ENCODE measurements at regions not wholly inside any gene's neighbourhood (a gene's known extent, or its start where the extent isn't known, plus 50 kb on each side); places are given as distances from the start of the nearest gene placed in this dataset.

GRCh38 chr1:104322131-104322530 is 572.4 kb downstream of the AMY1C start:
- H3K9ac ChIP-seq (ENCODE audit: low read depth in 1 of 2, low read length in 2 of 2): no peak overlapping the region
- TF ChIP-seq REST (IDR thresholded peaks at IDR 0.05) (no peak), RAD21 (IDR thresholded peaks at IDR 0.05) (no peak), HNF4A (conservative IDR thresholded peaks at IDR 0.05) (no peak), FOXA1 (IDR thresholded peaks at IDR 0.05) (no peak), FOXA2 (IDR thresholded peaks at IDR 0.05) (no peak), CTCF (IDR thresholded peaks at IDR 0.05; ENCODE audit: low read depth, low read length, missing input control) (no peak), RXRA (IDR thresholded peaks at IDR 0.05) (no peak), TAF1 (conservative IDR thresholded peaks at IDR 0.05) (no peak), HNF4G (IDR thresholded peaks at IDR 0.05) (no peak), GABPA (IDR thresholded peaks at IDR 0.05 in 1 of 2, conservative IDR thresholded peaks at IDR 0.05 in 1 of 2) (no peak), NR2F2 (IDR thresholded peaks at IDR 0.05) (no peak), YY1 (IDR thresholded peaks at IDR 0.05) (no peak), EGR1 (IDR thresholded peaks at IDR 0.05; ENCODE audit: low read depth in 2 of 2) (no peak), JUND (IDR thresholded peaks at IDR 0.05) (no peak), ZBTB33 (IDR thresholded peaks at IDR 0.05) (no peak), SP1 (IDR thresholded peaks at IDR 0.05) (no peak)
- TF ChIP-seq, protein P1, sequence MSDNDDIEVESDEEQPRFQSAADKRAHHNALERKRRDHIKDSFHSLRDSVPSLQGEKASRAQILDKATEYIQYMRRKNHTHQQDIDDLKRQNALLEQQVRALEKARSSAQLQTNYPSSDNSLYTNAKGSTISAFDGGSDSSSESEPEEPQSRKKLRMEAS (IDR thresholded peaks at IDR 0.05): no peak
- TF ChIP-seq, protein P2, sequence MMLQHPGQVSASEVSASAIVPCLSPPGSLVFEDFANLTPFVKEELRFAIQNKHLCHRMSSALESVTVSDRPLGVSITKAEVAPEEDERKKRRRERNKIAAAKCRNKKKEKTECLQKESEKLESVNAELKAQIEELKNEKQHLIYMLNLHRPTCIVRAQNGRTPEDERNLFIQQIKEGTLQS (IDR thresholded peaks at IDR 0.05): no peak
- 59% methylated on average over 2 of the region's 2 CpGs for WGBS
- no peaks in the 10 kb centered on the region for H3K27me3 ChIP-seq (ENCODE audit: control insufficient read depth in 4 of 4, insufficient read depth in 4 of 4, low read length in 3 of 4)
- no peak overlapping the region for H3K4me3 ChIP-seq (ENCODE audit: low read depth in 1 of 3, low read length in 3 of 3)
- no peaks in the 10 kb centered on the region for H3K36me3 ChIP-seq (ENCODE audit: control insufficient read depth in 4 of 4, insufficient read depth in 3 of 4, low read depth in 1 of 4, low read length in 3 of 4)
- DNase-seq (ENCODE audit: low spot score): no peak
- H3K27ac ChIP-seq (ENCODE audit: low read depth in 1 of 2, low read length in 2 of 2): no peak overlapping the region
- H3K4me1 ChIP-seq (ENCODE audit: control insufficient read depth in 4 of 4, insufficient read depth in 4 of 4, low read length in 3 of 4): no peaks in the 10 kb centered on the region
- H3K9me3 ChIP-seq (ENCODE audit: control insufficient read depth in 4 of 4, low read length in 3 of 4): no peaks in the 10 kb centered on the region

Measured in liver (tissue), 8 donors.